RWPE2 (cell line): ENCODE measurements at regions not wholly inside any gene's neighbourhood (a gene's known extent, or its start where the extent isn't known, plus 50 kb on each side); places are given as distances from the start of the nearest gene placed in this dataset.
A peak's percentile ranks its signal among the peaks of the same experiment; 100 is the strongest.

Source experiments
- ATAC-seq: fragments of 200-7000 bp; cut with Tn5 transposase; 3 replicates; pipeline ENCODE4 v1.9.1; 2021; ENCODE audit warnings: low read depth
- DNase-seq: peaks from one replicate; pipeline ENCODE4 v3.0.0-alpha.2; 2020; ENCODE audit warnings: low spot score
- H3K27ac ChIP-seq: fragments of 450-650 bp; 2 replicates; pipeline ENCODE4 v1.5.1; 2017; ENCODE audit warnings: mild to moderate bottlenecking; ENCODE audit not compliant: poor library complexity, severe bottlenecking
- H3K27me3 ChIP-seq: fragments of 250-450 bp; sonication (Bioruptor Pico); 2 replicates; pipeline ENCODE4 v1.5.1; 2021; ENCODE audit warnings: mild to moderate bottlenecking, moderate library complexity; ENCODE audit not compliant: insufficient read depth, poor library complexity, severe bottlenecking
- H3K36me3 ChIP-seq: fragments of 250-450 bp; sonication (Bioruptor Pico); 2 replicates; pipeline ENCODE4 v1.5.1; 2020; ENCODE audit warnings: low read depth, mild to moderate bottlenecking, moderate library complexity
- H3K4me1 ChIP-seq: fragments of 250-450 bp; sonication (Bioruptor Pico); 2 replicates; pipeline ENCODE4 v1.5.1; 2021; ENCODE audit warnings: mild to moderate bottlenecking, moderate library complexity; ENCODE audit not compliant: insufficient read depth, poor library complexity, severe bottlenecking
- H3K4me3 ChIP-seq: fragments of 250-450 bp; sonication (Bioruptor Pico); 2 replicates; pipeline ENCODE4 v1.5.1; 2021; ENCODE audit warnings: mild to moderate bottlenecking, moderate library complexity; ENCODE audit not compliant: severe bottlenecking
- H3K9me3 ChIP-seq: fragments of 250-450 bp; sonication (Bioruptor Pico); 2 replicates; pipeline ENCODE4 v1.5.1; 2021; ENCODE audit warnings: mild to moderate bottlenecking, moderate library complexity; ENCODE audit not compliant: severe bottlenecking
- CTCF ChIP-seq: fragments of 450-650 bp; IDR thresholded peaks from one replicate; pipeline ENCODE4 v1.5.1; 2017; ENCODE audit warnings: mild to moderate bottlenecking, moderate library complexity; ENCODE audit not compliant: poor library complexity, severe bottlenecking

- no peaks in the 10 kb centered on the region for H3K4me1 ChIP-seq
Observed at GRCh38 chr16:63625126-63625525, 1496.7 kb downstream of the CDH11 start.

GRCh38 chr16:63623551-63624039 lies 1498.3 kb downstream of the CDH11 start:
- no peak for DNase-seq
- H3K27ac ChIP-seq, result no peak overlapping the region
- no peak overlapping the region for H3K4me3 ChIP-seq
- no peak for TF ChIP-seq CTCF
- H3K9me3 ChIP-seq, result no peaks in the 10 kb centered on the region
- no peak for ATAC-seq
- H3K36me3 ChIP-seq, result no peaks in the 10 kb centered on the region
- H3K4me1 ChIP-seq, result no peaks in the 10 kb centered on the region
- H3K27me3 ChIP-seq, result no peaks in the 10 kb centered on the region

More at GRCh38 chr16:63625126-63625525, 1496.7 kb downstream of the CDH11 start:
- Histone ChIP-seq H3K27me3 (no peaks in the 10 kb centered on the region), H3K27ac (no peak overlapping the region), H3K9me3 (no peaks in the 10 kb centered on the region), H3K4me3 (no peak overlapping the region), H3K36me3 (no peaks in the 10 kb centered on the region)
- no peak for TF ChIP-seq CTCF
- DNase-seq (no peak), ATAC-seq (no peak)

- no peaks in the 10 kb centered on the region for H3K9me3 ChIP-seq
- H3K4me1 ChIP-seq, result no peaks in the 10 kb centered on the region
- TF ChIP-seq CTCF, result no peak
- DNase-seq (no peak), ATAC-seq (no peak)
- no peak overlapping the region for H3K4me3 ChIP-seq
- no peaks in the 10 kb centered on the region for H3K27me3 ChIP-seq
- no peak overlapping the region for H3K27ac ChIP-seq
- no peaks in the 10 kb centered on the region for H3K36me3 ChIP-seq
Observed at GRCh38 chr16:63618896-63619485, 1502.9 kb downstream of the CDH11 start.

GRCh38 chr16:63617990-63618763 lies 1503.7 kb downstream of the CDH11 start:
- Histone ChIP-seq H3K9me3 (no peaks in the 10 kb centered on the region), H3K36me3 (no peaks in the 10 kb centered on the region), H3K4me3 (no peak overlapping the region), H3K27me3 (no peaks in the 10 kb centered on the region), H3K27ac (no peak overlapping the region), H3K4me1 (peaks cover 2% of the 10 kb centered on the region)
- TF ChIP-seq CTCF, result no peak
- ATAC-seq (0 out of 3 replicates have a peak, but pooled peaks have one; percentile 14), DNase-seq (no peak)
